ENCODE measurements at regions not wholly inside any gene's neighbourhood (a gene's known extent, or its start where the extent isn't known, plus 50 kb on each side); places are given as distances from the start of the nearest gene placed in this dataset.

GRCh38 chr2:177053038-177053437, 159.6 kb upstream of the HNRNPA3 start:
- no peak for DNase-seq (ENCODE audit: low spot score)

- no peak for DNase-seq (ENCODE audit: low spot score)
These were observed 158.9 kb upstream of the HNRNPA3 start for GRCh38 chr2:177053716-177054115.

- peak; percentile 22 for DNase-seq (ENCODE audit: low spot score)
These were observed 156.1 kb upstream of the HNRNPA3 start for GRCh38 chr2:177056481-177056929.

- no peak for DNase-seq (ENCODE audit: low spot score)
These were observed 153.8 kb upstream of the HNRNPA3 start for GRCh38 chr2:177058747-177059146.

- DNase-seq (ENCODE audit: low spot score): no peak
These were observed 153.3 kb upstream of the HNRNPA3 start for GRCh38 chr2:177059293-177059692.

- DNase-seq (ENCODE audit: low spot score): no peak
These were observed 149.3 kb upstream of the HNRNPA3 start for GRCh38 chr2:177063331-177063730.

- no peak for DNase-seq (ENCODE audit: low spot score)
These were observed 148.2 kb upstream of the HNRNPA3 start for GRCh38 chr2:177064422-177064821.

- DNase-seq (ENCODE audit: low spot score): no peak
These were observed 143.6 kb upstream of the HNRNPA3 start for GRCh38 chr2:177068967-177069366.

GRCh38 chr2:177072090-177072489, 140.5 kb upstream of the HNRNPA3 start:
- no peak for DNase-seq (ENCODE audit: low spot score)

- no peak for DNase-seq (ENCODE audit: low spot score)
These were observed 139.0 kb upstream of the HNRNPA3 start for GRCh38 chr2:177073611-177074010.

GRCh38 chr2:177074099-177074710, 138.4 kb upstream of the HNRNPA3 start:
- no peak for DNase-seq (ENCODE audit: low spot score)

- no peak for DNase-seq (ENCODE audit: low spot score)
These were observed 137.3 kb upstream of the HNRNPA3 start for GRCh38 chr2:177075254-177075653.

- no peak for DNase-seq (ENCODE audit: low spot score)
These were observed 135.9 kb upstream of the HNRNPA3 start for GRCh38 chr2:177076636-177077179.

- DNase-seq (ENCODE audit: low spot score): no peak
These were observed 134.8 kb upstream of the HNRNPA3 start for GRCh38 chr2:177077778-177078177.

- DNase-seq (ENCODE audit: low spot score): no peak
These were observed 134.2 kb upstream of the HNRNPA3 start for GRCh38 chr2:177078416-177078815.

GRCh38 chr2:177078855-177079254, 133.7 kb upstream of the HNRNPA3 start:
- DNase-seq (ENCODE audit: low spot score): no peak

GRCh38 chr2:177080746-177081284, 131.8 kb upstream of the HNRNPA3 start:
- no peak for DNase-seq (ENCODE audit: low spot score)

GRCh38 chr2:177084607-177085006, 128.0 kb upstream of the HNRNPA3 start:
- no peak for DNase-seq (ENCODE audit: low spot score)

- no peak for DNase-seq (ENCODE audit: low spot score)
These were observed 124.1 kb upstream of the HNRNPA3 start for GRCh38 chr2:177088529-177088928.

GRCh38 chr2:177090967-177091366, 121.6 kb upstream of the HNRNPA3 start:
- DNase-seq (ENCODE audit: low spot score): no peak

- no peak for DNase-seq (ENCODE audit: low spot score)
These were observed 119.2 kb upstream of the HNRNPA3 start for GRCh38 chr2:177093371-177093770.

GRCh38 chr2:177098001-177098613, 114.5 kb upstream of the HNRNPA3 start:
- no peak for DNase-seq (ENCODE audit: low spot score)

GRCh38 chr2:177101930-177102329, 110.7 kb upstream of the HNRNPA3 start:
- no peak for DNase-seq (ENCODE audit: low spot score)
